Fibroblast of skin of back (primary cell): ENCODE measurements at regions not wholly inside any gene's neighbourhood (a gene's known extent, or its start where the extent isn't known, plus 50 kb on each side); places are given as distances from the start of the nearest gene placed in this dataset.
A peak's percentile ranks its signal among the peaks of the same experiment; 100 is the strongest.

Source experiments
- DNase-seq: peaks from one replicate; pipeline ENCODE4 v3.0.0-alpha.2; 2013

DNA sequence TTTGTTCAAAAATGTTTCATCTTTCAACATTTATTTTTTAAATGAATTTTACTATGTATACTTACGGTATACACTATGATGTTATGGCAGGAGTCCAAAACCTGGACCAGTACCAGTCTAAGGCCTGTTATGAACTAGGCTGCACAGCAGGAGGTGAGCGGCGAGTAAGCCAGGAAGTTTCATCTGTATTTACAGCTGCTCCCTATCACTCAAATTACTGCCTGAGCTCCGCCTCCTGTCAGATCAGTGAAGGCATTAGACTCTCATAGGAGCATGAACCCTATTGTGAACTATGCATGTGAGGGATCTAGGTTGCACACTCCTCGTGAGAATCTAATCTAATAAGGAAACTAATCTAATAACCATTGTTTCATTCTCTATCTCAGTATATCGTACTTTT lies 715.5 kb upstream of the PTPRD start:
- DNase-seq: peak; percentile 1

DNA sequence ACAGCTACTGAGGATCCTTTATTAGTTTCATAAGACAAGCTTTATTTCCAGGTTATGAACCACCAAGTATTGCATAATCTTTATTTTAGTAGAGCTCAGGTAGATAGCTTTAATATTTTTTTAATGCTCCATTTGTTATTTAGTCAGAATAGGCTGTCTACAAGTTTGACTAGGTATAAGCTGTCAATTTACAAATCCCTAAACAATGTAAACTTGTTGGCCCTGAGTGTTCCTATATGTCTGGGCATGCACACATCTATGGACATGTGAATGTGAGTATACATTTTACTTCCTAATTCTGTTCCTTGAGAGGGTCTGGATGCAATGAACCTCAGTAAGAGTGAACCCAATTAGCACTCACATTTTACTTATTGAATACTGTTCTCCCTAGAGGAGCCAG lies 722.2 kb upstream of the PTPRD start:
- DNase-seq: no peak

DNA sequence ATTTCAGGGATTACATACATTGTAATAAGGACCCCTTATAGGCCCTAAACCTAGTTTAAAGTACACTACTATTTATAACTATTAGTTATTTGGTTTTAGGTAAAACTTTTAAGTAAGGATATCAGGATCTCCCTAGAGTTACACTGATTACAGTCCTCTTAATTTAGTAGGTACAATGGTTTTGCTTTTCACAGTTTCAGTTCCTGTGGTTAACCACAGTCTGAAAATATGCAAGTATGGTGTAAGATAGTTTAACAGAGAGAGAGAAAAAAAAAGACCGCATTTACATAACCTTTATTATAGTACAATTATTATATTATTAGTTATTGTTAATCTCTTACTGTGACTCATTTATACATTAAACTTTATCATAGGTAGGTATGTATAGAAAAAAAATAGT lies 725.3 kb upstream of the PTPRD start:
- no peak for DNase-seq

DNA sequence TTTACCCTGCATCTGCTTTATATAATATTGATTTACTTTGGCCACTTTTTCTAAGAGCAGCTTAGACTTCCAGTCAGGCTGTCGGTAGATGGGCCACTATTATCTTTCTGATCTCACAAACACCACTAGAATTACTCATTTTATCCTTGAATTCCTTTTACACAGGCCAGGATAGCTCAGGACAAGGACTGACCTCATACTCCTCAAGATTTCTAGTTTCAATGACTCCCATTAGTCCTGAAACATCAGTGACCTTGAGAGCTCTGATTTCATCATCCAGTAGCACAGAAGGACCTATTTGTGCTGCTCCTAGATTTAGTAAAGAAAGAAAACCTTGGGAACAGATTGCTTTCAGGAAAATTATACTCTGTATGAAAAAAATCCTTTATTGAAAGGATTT lies 727.9 kb upstream of the PTPRD start:
- peak; percentile 2 for DNase-seq

DNA sequence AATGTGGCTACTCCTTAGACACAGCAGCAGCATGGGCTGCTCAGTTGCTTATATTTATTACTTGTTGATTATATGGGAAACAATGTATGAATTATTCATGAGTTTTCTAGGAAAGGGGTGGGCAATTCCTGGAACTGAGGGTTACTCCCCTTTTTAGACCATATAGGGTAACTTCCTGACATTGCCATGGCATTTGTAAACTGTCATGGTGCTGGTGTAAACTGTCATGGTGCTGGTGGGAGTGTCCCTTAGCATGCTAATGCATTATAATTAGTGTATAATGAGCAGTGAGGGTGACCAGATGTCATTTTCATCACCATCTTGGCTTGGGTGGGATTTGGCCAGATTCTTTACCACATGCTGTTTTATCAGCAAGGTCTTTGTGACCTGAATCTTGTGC lies 734.6 kb upstream of the PTPRD start:
- DNase-seq: no peak

DNA sequence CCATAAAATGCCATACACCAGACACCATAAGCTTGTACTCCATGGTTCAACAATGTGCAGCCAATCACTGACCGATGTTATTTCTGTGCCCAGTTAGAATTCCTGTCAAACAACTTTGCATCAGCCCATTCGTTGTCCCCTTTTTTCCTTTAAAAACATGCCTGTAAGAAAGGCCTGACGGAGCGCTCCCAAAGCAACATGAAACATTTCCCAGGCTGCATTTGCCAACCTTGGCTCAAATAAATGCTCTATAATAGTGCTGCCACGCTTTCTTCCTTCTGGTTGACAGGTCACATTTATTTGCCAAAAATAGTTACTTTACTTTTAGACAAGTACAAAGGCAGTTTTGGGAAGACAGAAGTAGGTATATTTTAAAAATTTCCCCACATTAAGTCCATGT lies 735.6 kb upstream of the PTPRD start:
- no peak for DNase-seq

DNA sequence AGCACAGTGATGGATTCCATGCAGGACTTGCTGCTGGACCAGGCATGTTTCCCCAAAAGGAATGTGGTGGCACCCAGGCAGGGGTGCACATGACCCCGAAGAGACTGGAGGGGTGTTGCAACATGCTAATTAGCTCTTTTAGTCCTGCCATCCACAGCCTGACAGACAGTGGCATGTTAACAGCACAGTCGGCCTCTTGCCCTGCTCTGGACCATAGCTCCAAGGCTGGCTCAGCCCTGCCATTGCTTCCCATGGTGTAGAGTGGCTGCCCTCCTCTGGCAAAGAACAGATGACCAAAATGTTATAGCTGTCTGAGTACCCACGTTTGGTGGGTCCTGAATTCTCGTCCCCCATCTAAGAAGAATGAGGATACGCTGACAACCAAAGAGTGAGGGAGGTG lies 736.4 kb upstream of the PTPRD start:
- no peak for DNase-seq

DNA sequence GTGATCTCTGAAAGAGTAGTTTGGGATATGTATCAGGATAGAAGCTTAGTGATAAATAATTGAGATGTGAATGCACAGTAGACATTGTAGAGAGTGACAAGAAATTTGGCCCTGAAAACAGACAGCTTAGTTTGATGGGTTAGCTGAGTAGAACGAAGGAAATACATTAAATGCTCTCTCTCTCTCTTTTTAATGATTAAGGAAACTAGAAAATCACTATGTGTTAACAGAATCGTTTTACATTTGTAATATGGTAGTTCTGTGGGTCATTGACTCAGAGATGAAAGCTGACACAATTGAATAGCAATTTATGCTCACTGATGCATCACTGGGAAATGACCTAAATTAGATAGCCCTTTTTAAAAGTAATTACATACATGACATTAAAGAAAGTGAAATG lies 739.8 kb upstream of the PTPRD start:
- DNase-seq: no peak

DNA sequence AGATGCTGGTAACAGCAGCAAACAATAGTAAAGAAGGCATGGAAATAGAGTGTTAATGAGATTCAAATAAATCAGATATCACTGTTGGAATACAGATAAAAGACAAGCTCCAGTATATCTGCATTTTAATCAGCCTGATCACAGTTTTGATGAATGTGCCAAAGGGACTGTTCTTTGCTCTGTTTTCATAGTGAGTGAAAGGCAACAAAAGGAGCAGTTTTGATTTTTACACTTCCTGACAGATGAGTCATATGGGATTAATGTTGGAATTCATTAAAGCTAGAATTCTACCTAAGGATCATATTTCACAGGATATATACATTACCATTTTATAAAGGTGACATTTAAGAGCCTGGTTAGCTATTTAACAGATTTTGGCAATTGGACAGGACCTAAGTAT lies 743.3 kb upstream of the PTPRD start:
- DNase-seq: peak; percentile 27

DNA sequence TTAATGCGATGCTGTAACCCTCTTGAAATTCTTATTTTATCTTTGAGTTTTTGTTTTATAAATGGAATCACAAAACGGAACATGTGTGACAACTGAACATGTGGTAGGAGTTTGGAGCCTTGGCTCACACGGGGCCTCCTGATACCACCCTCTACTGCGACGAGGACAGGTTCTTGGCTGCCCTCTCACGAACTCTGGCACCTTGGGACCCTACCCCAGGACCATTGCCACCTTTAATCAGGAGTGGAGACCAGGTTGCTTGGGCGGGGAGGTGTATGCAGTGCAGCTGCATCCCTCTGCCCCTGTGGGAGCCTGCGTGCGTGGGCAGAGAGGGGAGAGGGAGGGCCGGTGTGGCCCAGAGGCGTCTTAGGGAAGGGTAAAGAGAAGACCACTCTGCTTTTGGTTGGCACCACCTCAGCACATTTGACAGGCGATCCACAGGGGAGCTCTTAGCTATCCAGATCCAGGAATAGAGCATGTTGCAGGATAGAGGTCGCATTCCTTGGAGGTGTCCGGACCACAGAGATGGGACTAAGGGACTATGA lies 753.9 kb upstream of the PTPRD start:
- DNase-seq: no peak

DNA sequence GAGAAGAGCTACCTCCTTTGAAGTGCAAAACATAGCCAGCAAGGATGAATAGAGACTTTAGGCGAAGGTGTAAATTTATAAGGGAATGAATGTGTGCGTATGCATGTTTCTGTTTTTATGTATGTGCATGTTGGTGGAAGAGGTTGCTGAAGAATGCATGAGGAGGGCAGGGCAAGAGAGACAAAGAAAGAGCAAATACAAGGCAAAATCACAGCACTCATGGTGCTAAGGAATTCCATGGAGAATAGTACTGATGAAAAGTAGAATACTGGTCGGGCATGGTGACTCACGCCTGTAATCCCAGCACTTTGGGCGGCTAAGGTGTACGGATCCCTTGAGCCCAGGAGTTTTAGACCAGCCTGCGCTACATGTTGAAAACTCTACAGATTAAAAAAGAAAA lies 762.1 kb upstream of the PTPRD start:
- no peak for DNase-seq

DNA sequence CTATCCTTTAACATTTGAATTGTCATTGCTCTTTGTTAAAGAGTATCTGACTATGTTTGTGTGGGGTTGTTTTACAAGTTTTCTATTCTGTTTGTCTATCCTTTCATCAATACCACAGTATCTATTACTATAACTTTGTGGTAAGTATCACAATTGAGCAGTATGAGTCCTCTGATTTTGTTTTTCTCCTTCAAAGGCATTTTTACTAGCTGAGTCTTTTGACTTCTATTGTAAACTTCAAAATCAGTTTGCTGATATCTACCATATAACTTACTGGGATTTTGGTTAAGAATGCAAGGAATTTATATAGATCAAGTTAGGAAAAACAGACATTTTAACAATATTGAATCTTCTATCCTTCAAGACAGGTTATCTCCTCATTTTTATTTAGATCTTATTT lies 789.8 kb upstream of the PTPRD start:
- DNase-seq: no peak

DNA sequence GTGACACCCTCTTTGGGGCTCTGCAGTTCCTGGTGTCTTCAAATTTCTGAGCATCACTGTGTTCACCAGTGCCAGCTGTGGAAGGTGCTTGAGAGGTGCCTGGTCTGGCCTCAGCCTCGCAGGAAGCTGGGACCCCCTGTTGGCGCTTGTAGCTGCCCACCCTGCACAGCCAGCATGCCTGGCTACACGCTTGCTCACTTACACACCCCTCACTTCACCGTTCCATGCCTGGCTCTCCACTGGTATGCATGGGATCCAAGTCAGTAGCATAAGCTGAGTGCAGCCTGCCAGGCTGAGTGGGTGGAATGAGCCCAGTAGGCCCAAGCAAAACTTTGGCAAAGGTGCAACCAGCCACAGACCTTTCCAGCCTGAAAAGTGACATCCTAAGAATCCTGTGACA lies 801.4 kb upstream of the PTPRD start:
- DNase-seq: no peak

DNA sequence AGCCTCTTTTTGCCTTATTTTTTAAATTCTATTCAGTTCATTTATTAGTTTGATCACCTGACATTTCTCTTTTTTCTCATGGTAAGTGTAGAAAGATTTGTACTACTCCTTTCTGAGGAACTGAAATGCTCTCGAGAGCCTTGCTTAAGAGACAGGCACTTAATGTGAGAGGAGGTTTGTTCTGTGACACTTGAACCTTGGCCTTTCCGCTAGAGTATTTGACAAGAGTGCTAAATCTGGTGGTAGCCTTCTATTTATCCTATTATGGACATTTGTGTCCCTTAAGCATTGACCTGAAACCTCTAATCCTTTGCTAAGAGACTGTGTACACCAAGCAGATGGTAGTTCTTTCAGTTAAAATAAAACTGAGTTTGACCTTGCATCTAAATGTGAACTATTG lies 805.0 kb upstream of the PTPRD start:
- no peak for DNase-seq

DNA sequence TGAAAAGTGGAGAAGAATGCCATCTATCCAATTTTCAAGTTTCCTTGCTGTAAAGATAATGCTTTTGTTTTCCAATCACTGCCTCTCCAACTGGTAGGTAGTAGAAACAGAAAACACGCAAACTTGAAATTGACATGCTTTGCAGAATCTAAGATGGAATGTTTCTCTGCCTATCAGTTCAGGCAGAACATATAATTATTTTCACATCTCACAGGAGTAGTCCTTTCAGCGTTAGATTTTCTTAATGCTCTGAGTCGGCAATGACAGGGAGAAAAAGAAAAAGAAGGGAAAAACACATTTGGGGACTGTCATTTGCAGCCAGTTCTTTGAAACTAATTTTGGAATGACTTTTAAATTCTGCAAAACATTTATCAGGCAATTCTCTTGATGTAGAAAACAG lies 818.7 kb upstream of the PTPRD start:
- DNase-seq: no peak

DNA sequence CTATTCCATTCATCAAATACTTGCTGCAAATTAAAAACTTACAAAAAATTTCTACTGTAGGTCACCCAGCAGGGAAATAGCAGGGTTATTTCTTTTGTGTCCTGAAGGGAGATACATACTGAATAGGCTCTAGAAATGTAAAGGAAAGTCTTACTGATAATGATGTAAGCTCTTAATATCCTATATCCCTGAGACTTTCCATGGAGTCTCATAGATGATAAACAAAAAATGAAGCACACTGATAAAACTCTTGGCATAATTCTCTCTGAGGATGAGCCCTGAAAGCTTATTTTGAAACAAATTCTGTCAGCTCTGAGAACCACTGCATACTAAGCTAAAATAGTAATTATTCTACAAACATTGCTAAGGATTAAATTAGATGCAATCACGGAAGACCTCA lies 819.6 kb upstream of the PTPRD start:
- DNase-seq: no peak

DNA sequence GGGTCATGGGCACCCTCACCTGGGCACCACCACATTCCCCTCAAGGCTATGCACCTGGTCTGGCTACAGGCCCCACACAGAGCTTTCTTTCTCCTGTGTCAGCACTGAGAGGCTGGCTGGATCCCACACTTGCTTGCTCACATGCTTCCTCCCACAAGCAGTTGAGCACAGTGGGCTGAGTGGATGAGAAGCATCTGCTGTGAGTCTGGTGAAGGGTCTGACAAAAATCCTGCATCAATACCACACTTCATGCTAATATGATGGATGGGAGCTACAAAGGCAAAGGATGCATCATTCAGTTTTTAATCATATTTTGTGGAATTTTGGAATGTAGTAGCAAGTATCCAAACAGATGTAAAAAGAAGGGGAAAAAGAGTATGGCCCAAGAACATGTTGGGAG lies 830.8 kb upstream of the PTPRD start:
- no peak for DNase-seq

DNA sequence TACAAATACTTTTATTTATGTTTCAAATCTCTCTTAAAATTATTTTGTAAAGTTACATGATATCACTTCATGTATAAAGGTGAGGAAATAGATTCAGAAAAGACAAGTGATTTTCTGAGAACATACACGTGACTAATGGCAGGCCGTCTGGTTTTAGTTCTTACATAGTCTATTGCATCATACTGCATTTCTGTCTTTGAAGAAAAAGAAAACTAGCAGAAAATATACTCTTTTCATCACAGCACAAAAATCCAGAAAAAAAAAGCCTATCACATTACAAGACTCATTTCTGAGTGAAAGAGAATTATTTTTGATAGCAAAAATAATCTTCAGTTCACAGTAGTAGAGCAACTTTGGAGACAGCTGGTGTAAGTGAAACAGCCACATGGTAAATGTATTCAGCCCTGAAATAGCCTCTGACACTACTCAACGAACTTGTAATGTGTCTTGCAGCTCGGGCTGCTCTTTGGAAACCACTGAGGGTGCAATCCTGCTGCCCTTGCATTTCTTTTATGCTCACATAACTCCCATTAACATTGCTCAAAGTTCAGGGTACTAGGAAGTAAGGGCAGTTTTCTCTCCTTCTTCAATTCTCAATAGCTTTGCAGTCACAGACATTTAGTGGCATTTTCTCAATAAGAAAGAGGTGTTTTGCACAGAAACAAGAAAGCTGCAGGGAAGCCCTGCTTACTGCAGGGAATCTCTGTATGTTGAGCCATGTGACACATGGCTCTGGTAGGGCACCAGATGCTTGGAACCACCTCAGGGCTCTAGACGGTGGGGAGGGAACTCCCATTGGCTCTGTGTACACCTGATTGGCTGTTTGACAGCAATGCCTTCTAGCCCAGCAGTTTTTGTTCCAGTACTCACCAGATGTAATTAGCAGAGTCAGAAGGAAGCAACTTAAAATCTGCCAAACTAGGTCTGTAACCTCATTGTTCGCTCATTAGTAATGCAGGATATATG lies 845.3 kb upstream of the PTPRD start:
- DNase-seq: peak; percentile 10

DNA sequence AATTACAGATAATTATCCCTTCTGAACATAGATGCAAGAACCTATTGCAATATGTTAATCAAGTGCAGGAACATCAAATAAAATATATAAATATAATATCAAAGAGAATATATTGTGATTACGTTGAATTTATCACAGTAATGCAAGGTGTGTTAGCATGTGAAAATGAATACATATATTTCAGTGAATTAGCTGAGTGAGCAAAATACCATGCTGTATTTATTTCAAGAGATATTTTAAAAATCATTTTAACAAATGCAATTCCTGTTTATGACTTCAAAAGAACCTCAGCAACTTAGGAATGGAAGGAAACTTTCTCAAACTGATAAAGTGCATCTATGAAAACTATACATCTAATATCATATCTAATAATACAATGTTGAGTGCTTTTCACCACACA lies 856.9 kb upstream of the PTPRD start:
- no peak for DNase-seq

DNA sequence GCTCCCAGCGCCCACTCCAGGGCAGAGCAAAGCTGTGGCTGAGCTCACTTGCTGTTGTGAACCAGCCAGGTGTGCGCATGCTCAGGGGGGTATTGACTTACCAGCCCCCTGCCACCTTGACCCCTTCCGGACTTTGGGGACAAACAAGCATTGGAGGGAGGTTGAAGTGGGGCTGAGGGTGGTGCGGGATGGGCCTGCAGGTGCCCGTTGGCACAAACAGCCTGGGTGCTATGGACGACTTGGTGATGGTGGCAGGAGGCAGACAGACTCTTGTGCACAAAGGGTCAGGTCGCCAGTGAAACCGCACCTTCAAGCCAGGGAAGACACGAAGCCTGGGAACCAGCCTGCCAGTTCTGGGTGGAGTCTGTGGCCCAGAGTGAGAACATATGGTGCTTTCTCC lies 858.5 kb upstream of the PTPRD start:
- no peak for DNase-seq

DNA sequence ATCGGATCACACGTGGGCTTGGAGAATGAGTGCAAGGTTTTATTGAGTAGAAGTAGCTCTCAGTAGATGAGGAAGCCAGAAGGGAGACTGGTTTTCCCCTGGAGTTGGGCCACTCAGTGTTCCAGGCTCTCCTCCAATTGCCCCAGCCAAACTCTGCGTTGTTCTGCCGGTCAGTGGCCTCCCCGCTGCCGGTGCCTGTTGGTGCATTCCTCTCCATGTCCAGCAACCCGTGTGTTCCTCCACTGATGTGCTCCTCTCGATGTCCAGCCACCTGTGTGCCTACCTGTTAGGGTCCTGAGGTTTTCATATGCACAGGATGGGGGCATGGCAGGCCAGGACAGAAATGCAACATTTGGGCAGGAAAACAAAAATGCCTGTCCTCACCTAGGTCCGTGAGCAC lies 888.0 kb upstream of the PTPRD start:
- no peak for DNase-seq

DNA sequence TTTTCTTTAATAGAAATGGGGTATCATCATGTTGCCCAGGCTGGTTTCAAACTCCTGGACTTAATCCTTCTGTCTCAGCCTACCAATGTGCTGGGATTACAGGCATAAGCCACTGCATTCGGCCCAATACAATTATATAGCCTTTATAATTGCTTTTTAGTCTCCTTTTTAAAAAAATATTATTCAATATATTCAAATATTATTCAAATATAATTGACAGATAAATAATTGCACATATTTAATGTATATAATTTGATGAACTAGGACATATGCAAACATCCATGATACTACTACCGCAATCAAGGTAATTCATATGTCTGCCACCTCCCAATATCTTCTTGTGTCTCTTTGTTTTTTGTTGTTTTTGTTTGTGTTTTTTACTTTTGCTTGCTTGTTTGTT lies 894.2 kb upstream of the PTPRD start:
- no peak for DNase-seq

DNA sequence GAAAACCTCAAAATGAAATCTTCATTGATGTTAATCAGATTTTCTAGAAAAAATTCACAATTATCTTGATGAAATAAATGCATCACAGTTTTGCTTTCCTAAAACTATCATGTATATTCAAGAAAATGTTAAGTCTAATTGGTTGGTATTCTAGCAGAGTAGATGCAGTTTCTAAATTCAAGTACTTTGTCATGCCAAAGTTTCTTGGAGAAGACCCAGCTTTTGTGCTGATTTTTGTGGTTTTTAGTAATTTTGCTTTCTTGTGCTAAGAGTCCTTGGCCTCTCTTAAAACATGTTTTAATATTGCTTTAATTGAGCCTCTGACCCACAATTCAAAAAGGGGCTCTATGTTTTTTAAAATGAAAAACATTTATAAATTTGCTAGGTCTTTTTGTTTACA lies 924.8 kb upstream of the PTPRD start:
- DNase-seq: no peak

DNA sequence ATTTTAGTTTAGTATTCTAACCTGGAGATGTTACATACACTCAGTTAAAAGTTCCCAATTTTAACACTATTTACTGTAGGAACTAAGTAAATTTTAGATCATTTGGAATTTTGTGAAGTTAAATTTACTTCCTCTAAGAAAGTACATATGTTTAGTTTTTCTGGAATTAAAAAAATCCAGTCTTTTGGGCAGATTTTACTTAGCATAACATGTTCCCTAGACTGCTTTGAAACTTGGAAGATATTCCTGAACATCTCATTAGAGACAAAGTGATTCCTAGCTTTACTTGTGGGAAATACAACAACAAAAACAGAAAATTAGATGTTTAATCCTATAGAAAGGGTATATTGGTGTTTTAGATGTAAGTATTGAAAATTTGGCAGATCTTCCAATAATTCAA lies 930.0 kb upstream of the PTPRD start:
- DNase-seq: no peak

DNA sequence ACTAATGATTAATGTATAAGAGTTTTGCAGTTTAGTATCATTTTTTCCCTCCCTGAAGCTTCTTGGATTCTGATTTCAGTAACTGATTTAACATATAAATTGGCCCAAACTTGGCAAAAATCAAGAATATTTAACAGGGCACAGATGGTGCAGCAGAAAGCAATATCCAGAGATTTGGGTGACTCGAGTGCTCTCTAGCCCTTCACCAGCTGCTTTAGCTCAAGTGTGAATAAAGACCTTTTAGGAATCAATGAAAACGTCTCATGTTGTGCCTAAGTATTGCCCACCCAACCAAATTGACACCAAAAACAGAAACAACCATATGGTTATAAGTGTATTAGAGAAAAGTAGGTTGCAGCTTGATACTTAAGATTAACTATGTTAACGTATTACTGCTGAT lies 933.4 kb upstream of the PTPRD start:
- DNase-seq: no peak
